ENCODE measurements at regions not wholly inside any gene's neighbourhood (a gene's known extent, or its start where the extent isn't known, plus 50 kb on each side); places are given as distances from the start of the nearest gene placed in this dataset.

DNA sequence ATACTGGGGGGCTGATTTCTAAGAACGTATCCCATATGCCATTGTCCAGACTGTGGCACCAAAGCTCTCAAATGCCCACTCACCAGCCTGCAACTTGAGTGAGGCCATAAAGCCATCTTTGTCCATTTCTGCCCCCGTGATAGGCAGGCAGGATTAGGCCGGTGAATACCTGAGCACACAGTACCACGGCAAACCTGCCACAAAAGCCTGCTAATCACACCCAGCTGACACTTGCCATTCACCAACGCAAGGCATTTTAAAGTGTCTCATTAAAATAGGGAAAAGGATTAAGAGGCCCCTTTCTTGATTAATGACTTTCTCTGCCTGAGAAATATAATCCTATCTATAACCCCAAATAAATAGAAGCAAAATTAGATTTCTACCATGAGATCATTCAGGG, 111.4 kb upstream of the NANOS1 start:
- TF ChIP-seq POLR2A (IDR thresholded peaks at IDR 0.05), result no peak
- TF ChIP-seq, protein P1, sequence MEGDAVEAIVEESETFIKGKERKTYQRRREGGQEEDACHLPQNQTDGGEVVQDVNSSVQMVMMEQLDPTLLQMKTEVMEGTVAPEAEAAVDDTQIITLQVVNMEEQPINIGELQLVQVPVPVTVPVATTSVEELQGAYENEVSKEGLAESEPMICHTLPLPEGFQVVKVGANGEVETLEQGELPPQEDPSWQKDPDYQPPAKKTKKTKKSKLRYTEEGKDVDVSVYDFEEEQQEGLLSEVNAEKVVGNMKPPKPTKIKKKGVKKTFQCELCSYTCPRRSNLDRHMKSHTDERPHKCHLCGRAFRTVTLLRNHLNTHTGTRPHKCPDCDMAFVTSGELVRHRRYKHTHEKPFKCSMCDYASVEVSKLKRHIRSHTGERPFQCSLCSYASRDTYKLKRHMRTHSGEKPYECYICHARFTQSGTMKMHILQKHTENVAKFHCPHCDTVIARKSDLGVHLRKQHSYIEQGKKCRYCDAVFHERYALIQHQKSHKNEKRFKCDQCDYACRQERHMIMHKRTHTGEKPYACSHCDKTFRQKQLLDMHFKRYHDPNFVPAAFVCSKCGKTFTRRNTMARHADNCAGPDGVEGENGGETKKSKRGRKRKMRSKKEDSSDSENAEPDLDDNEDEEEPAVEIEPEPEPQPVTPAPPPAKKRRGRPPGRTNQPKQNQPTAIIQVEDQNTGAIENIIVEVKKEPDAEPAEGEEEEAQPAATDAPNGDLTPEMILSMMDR (IDR thresholded peaks at IDR 0.05), result no peak

All from thyroid gland (tissue), 4 donors.